ENCODE measurements at regions not wholly inside any gene's neighbourhood (a gene's known extent, or its start where the extent isn't known, plus 50 kb on each side); places are given as distances from the start of the nearest gene placed in this dataset.
"Not testable (repeated sequence)": the region's sequence is repeated elsewhere in the genome, so short reads cannot be mapped to it uniquely, and the experiment has no call there.

DNA sequence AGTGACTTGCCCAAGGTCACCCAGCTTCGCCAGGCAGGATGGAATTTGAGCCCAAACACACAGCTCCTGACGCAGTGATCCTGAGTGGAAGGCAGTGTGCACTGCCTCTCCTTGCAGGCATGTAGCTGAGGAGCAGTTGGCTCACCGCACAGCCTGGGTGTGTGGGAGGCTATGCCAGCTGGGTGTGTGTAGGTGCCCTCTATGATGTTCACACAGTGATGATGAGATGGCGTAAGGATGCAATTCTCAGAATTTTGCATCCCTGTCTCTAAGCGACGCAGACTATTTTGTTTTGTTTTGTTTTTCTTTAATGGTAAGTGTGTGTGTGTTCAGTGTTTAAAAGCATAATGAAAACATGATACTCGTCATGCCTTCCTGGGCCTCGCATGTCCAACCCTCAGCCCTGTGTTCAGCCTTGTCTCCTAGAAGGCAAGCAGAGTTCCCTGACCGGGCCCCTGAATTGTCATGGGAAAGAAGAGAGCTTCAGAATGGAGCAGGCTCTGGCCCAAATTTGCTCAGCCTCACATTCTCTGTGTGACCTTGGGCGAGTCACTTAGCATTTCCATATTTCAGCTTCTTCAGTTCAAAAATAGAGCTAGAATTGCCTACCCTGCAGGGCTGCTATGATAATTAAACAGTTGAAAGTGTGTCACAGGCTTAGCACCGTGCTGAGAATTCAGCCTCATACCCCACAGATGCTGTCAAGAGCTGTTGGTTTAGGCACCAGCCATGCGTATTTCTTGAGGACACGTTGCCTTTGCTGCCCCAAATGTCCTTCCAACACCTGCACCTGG, 603.6 kb upstream of the RAB6C start:
- no peak for DNase-seq

GRCh38 chr2:129376426-129377077, 602.9 kb upstream of the RAB6C start:
- no peak for DNase-seq

DNA sequence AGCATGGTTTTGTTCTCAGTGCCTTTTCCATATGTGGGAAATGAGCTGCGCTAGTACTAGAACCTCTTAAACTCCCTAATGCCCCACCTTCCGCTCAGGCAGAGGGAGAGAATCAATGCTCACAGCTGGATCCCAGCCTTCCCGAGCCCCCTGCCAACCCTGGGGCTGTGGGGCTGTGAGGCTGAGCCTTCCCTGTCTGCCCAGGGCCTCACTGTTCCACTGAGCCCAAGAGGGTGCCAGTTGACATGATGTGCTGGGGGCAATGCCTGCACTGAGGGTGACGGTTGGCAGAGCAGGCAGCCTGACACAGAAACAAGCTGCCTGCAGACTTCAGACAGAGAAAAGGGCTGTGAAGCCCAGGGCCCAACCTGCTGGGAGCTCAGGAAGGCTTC, 602.4 kb upstream of the RAB6C start:
- no peak for DNase-seq

DNA sequence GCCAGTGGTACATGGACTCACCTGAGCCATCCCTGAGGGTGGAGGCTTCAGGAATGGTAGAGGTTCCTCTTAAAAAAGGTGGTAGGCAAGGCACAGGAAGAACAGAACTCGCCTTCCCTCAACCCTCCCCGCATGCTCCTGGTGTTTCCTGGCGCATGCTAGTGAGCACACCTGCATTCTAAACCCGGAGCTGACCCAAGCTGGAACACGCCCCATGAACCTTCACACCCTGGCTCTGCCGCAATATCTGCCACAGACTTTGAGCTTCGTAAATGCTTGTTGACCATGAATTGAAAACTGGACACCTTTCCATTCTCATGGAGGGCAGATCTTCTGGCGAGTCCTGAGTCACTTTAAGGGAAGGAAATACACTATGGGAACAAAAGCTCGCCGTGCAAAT, 601.3 kb upstream of the RAB6C start:
- DNase-seq = no peak

DNA sequence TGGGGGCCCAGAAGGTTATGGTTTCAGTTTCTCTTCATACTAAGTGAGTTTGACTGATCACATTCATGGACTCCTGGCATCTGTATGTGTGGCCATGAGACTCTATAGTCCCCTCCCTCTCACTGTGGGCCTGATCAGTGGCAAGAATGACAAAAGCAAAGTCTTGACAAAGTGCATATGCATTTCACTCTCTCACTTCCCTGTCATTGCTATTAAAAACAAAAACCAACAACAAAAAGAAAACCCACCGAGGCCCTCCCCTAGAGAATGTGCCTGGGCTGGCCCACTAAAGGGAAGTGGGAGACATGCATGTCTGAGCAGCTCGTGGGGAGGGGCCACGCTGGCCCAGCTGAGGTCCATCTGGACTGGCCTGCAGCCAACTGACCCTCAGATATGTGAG, 600.1 kb upstream of the RAB6C start:
- no peak for DNase-seq

- no peak for DNase-seq
These were observed 597.7 kb upstream of the RAB6C start for GRCh38 chr2:129381789-129382188.

GRCh38 chr2:129388870-129389269, 590.6 kb upstream of the RAB6C start:
- DNase-seq = no peak

DNA sequence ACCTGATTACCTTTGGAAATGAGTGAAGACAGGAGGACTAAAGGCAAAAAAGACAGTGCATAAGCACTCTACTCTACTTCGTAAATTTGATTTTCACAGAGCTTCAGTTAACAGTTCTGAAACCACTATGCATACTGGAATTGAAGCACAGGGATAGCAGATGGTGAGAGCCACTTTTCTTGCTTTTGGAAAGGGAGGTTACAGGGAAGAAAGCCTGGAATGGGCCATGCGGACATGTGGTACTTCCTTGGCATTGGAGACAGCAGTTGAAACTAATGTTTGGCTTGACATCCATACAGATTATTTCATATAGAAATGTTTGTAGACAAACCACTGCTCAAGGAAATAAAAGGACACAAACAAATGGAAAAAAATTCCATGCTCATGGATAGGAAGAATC, 585.6 kb upstream of the RAB6C start:
- DNase-seq = no peak

- DNase-seq = no peak
These were observed 582.4 kb upstream of the RAB6C start for GRCh38 chr2:129396980-129397599.

GRCh38 chr2:129400826-129401225, 578.6 kb upstream of the RAB6C start:
- no peak for DNase-seq

GRCh38 chr2:129402076-129402475, 577.4 kb upstream of the RAB6C start:
- no peak for DNase-seq

DNA sequence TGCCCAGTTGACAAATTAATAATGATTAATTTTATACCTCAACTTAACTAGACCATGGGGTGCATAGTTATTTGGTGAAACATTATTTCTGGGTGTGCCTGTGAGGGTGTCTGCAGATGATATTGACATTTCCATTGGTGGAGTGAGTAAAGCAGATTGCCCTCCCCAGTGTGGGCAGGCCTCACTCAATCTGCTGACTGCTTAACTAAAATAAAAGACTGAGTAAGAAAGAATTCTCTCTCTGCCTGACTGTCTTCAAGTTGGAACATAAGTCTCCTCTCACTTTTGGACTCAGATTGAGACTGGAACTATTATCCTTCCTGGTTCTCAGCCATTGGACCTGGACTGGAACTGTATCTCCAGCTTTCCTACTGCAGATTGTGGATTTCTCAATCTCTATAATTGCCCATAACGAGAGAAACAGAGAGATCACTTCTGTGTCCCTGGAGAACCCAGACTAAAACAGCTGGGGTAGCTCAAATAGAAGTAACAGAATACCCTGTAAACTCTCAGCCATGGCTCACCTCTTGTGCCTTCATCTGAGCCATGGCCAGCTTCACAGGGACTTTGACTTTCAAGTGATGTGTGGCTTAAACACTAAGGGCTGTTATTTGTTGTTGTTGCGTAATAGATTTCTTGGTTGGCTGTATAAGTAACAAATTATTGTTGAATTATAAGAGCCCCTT, 575.3 kb upstream of the RAB6C start:
- no peak for DNase-seq

- DNase-seq = no peak
These were observed 570.9 kb upstream of the RAB6C start for GRCh38 chr2:129408570-129408969.

DNA sequence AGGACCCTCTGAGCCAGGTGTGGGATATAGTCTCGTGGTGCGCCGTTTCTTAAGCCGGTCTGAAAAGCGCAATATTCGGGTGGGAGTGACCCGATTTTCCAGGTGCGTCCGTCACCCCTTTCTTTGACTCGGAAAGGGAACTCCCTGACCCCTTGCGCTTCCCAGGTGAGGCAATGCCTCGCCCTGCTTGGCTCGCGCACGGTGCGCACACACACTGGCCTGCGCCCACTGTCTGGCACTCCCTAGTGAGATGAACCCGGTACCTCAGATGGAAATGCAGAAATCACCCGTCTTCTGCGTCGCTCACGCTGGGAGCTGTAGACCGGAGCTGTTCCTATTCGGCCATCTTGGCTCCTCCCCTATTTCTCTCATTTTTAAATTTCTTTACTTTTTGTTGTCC, 562.4 kb upstream of the RAB6C start:
- DNase-seq = not testable (repeated sequence)

GRCh38 chr2:129422028-129422427, 557.4 kb upstream of the RAB6C start:
- DNase-seq = no peak

DNA sequence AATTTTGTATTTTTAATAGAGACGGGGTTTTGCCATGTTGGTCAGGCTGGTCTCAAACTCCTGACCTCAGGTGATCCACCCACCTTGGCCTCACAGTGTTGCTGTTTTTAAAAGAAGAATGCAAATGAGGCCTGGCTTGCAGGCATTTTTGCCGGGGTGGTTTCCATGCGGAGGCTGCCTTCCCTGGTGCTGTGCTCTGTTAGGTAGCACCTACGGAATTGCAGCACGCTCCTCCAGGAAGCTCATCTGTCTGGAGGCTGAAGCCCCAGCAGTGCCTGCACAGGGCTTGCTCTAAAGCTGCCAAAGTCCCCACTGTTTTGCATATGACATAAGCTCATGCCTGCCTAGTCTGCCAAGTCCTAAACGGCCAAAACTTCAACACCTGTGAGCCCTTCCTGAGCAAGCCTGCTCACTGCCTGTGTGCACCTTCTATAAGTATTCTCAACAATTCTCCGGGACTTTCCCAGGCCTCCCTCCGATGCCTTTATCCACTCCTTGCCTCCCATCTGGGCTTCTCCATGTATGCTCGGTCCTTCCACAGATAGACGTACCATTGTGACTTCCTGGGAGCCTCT, 551.3 kb upstream of the RAB6C start:
- DNase-seq = no peak

GRCh38 chr2:129430911-129431310, 548.6 kb upstream of the RAB6C start:
- DNase-seq = no peak

DNA sequence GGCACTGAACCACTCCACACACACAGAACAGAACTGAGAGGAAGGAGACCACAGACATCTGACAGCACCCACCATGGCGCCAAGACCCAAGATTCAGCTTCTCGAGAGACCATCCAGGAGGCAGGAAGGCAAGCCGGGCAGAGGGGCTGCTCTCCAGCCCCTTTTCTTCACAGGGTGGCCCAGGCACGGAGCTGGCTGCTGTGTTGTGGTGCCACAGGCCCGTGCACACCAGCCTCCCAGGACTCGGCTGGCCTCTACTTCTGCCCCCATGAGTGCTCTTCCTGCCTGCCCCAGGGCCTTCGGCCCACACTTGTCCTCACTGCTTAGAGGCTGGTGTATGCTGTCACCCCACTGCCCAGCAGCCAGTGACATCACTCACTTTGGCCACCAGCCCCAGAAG, 547.6 kb upstream of the RAB6C start:
- DNase-seq = no peak

- no peak for DNase-seq
These were observed 542.7 kb upstream of the RAB6C start for GRCh38 chr2:129436809-129437208.

DNA sequence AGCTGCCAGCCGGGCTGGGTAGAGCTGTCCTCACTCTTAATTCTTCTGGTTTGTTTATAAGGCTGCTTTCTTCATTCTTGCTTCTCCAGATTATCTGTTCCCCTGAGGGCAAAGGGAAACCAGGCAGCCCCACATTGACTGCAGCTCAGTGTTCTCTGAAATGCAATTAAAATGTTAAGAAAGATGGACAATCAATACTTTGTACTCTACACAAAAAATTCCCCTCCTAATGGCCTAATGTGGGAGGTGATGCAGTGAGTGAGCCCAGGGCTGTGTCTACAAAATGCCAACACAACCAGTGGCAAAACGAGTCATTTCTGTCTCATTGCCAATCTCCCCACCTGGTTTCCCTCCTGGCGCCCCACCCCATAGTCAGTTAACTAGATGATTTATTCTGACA, 541.7 kb upstream of the RAB6C start:
- DNase-seq = no peak

- no peak for DNase-seq
These were observed 540.9 kb upstream of the RAB6C start for GRCh38 chr2:129438501-129439057.

GRCh38 chr2:129439406-129440302, 539.8 kb upstream of the RAB6C start:
- no peak for DNase-seq

Measured in stimulated activated CD4-positive, alpha-beta T cell treated with anti-CD3 and anti-CD28 coated beads, Interleukin-15, amount 100 ng/mL, for 24 hours (primary cell).